Sigmoid colon (tissue), 4 donors: ENCODE measurements at regions not wholly inside any gene's neighbourhood (a gene's known extent, or its start where the extent isn't known, plus 50 kb on each side); places are given as distances from the start of the nearest gene placed in this dataset.

ENCODE experiments used
- CTCF ChIP-seq, 4 experiments: fragments of 450-650 bp in 3 of 4; fragments of 200-600 bp in 1 of 4; IDR thresholded peaks; one replicate each; pipeline ENCODE4 v1.5.1; 2016 to 2019; ENCODE audit warnings: antibody characterized with exemption in 4 of 4, mild to moderate bottlenecking in 3 of 4, moderate library complexity in 2 of 4
- EP300 ChIP-seq, 4 donors: sonication (generic); formaldehyde crosslinking; IDR thresholded peaks; one replicate each; pipeline ENCODE4 v1.6.1; 2017; ENCODE audit warnings: antibody characterized with exemption in 4 of 4

GRCh38 chr20:60085551-60086132, 127.4 kb downstream of the CDH26 start:
- no peak for TF ChIP-seq CTCF (IDR thresholded peaks at IDR 0.05)
- no peak for TF ChIP-seq EP300 (IDR thresholded peaks at IDR 0.05)
